Left colon (tissue), 2 donors: ENCODE measurements at regions not wholly inside any gene's neighbourhood (a gene's known extent, or its start where the extent isn't known, plus 50 kb on each side); places are given as distances from the start of the nearest gene placed in this dataset.
"Not testable (repeated sequence)": the region's sequence is repeated elsewhere in the genome, so short reads cannot be mapped to it uniquely, and the experiment has no call there.

Experiments used
- ATAC-seq: fragments of 200-7000 bp; cut with Tn5 transposase; one replicate; pipeline ENCODE4 v1.9.1; 2020; ENCODE audit warnings: mild to moderate bottlenecking, moderate library complexity
- DNase-seq, 2 donors: peaks; one replicate each; pipeline ENCODE4 v3.0.0-alpha.2; 2020
- intact Hi-C, 2 donors: fragments of 100-400 bp; cut with DNase I in 1 of 2; cut with micrococcal nuclease in 1 of 2; formaldehyde crosslinking; loops; one replicate each; pipeline versions ENCODE4 v1.11.2 to v1.14.0; 2022; cut with DNase I, micrococcal nuclease
- donor health status: DM: no; HTN: no; CAD: no.
- donor health status: DM: yes; HTN: yes; CAD: no.

DNA sequence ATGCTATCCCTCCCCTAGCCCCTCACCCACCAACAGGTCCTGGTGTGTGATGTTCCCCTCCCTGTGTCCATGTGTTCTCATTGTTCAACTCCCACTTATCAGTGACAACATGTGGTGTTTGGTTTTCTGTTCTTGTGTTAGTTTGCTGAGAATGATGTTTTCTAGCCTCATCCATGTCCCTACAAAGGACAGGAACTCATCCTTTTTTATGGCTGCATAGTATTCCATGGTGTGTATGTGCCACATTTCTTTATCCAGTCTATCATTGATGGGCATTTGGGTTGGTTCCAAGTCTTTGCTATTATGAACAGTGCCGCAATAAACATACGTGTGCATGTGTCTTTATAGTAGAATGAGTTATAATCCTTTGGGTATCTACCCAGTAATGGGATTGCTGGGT, 120.4 kb upstream of the PODXL start:
- ATAC-seq, DNase-seq, intact Hi-C loops: not testable (repeated sequence)

DNA sequence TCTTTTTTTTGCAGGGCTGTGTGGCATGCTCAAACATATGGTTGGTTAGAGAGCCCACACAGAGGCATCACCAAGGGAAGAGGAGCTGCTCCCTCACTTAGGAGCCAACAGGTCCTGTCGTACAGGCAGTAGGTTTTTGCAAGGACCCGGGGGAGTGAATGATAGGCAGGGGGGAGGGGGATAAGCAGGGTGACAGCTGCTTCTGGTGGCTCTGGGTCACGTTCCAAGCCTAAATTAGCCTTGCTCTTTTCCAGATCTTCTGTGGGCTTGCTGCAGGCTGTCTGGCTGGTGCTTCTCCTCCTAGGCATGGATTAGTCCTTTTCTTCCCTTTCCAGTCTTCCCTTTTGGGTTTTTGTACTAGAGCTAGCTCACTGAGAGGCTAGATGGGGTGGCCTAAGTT, 117.7 kb upstream of the PODXL start:
- intact Hi-C loops, result no loop called here
- no peak for DNase-seq
- ATAC-seq, result no peak

- intact Hi-C loops, result no loop called here
- DNase-seq (no peak), ATAC-seq (no peak)
Measured at GRCh38 chr7:131673576-131673975, 117.1 kb upstream of the PODXL start.

DNA sequence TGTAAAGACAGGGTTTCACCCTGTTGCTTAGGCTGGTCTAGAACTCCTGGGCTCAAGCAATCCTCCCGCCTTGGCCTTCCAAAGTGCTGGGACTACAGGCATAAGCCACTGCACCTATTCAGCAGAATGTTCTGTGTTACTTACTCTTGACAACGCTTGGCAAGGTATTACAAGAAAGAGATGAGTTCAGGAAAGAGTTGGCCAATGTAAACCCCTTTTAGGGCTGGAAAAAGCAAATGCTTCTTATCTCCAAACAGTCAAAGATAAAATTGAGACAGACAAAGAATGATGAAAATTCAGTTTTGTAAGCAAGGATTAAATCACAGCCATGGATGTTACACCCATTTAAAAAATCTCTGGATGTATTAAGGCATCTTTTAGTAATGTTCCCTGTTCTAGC, 114.0 kb upstream of the PODXL start:
- intact Hi-C loops, result no loop called here
- ATAC-seq (no peak), DNase-seq (no peak)

DNA sequence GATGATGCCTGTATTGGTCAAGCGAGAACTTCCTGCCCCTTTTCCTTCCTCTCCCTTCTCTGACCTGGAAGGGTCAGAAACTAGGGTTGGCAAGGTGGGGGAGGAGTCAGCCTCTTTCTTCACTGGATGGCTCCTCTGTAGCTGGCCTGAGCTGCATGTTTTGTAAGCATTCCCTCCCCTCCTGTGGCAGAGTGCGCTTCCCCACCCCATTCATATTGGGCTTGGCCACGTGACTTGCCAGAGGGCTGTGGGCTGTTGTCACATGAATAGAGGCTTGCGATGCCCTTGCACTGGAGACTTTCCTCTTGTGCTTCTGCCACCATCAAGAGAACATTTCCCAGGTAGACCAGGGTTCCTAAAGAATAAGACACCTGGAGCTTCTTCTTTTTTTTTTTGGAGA, 111.3 kb upstream of the PODXL start:
- DNase-seq, result no peak
- no peak for ATAC-seq
- intact Hi-C loops, result no loop called here

DNA sequence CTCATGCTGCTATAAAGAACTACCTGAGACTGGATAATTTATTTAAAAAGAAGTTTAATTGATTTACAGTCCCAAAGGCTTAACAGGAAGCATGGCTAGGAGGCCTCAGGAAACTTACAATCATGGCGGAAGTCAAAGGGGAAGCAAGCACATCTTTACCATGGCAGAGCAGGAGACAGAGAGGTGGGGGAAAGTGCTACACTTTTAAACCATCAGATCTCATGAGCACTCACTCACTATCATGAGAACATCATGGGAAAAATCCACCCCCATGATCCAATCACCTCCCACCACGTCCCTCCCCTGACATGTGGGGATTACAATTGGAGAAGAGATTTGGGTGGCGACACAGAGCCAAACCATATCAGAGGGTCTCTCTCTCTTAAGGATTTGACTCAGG, 108.6 kb upstream of the PODXL start:
- no peak for ATAC-seq
- no peak for DNase-seq
- intact Hi-C loops, result no loop called here

DNA sequence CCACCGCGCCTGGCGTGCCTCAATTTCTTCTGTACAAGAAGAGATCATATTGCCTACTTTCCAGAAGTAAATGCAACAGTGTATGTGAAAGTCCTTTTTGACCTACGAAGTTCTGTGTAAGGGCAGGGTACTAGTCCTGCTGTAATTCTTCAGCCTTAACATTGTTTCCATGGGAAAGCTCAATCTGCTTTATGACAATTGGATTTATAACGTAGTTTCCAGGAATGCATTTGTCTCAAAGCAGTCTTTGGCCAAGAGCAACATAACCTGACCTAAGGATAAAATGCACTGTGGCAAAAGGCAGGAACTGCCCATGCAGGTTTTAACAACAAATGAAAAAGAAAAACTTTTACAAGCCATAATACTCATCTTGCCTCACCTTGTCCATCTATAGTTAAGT, 108.1 kb upstream of the PODXL start:
- ATAC-seq (no peak), DNase-seq (no peak)
- intact Hi-C loops, result no loop called here

DNA sequence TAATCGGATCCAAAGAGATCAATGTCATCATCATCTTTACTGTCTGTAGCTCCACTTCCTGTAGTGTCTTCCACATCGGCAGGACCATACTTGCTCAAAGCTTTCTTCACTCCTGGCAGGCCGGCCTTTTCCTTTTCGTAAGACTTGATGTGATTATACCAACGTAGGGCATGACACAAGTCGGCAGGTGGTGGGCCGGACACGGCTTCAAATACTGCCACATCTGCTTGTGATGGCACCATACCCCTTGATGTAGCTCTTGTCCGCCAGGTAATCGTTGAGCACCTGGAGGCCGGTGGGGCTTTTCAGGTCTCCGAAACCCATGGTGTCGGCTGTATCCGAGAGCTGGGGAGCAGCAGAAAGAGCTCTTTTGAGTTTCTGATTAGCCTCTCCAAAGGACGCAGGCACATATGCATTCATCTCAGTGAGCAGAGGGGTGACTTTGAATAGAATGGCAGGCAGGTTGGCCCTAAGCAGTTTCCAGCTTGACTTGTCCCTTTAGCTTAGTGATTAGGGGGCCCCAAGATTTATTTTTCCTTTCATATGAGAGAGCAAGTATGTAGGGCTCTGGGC, 106.0 kb upstream of the PODXL start:
- intact Hi-C loops, ATAC-seq: not testable (repeated sequence)

GRCh38 chr7:131657881-131658280, 101.5 kb upstream of the PODXL start:
- ATAC-seq, result no peak
- intact Hi-C loops, result loop anchor here in 1 of 2 donors (10.0 kb wide), 1 partner anchor 153 kb away; no protein-coding TSS in a partner anchor
- no peak for DNase-seq

More for the DNA sequence above, 106.0 kb upstream of the PODXL start:
- DNase-seq, result not testable (repeated sequence)

- no peak for ATAC-seq
- intact Hi-C loops, result loop anchor here in 1 of 2 donors (10.0 kb wide), 1 partner anchor 152 kb away; no protein-coding TSS in a partner anchor
Measured at GRCh38 chr7:131656980-131657723, 100.7 kb upstream of the PODXL start.

GRCh38 chr7:131655866-131656265, 99.4 kb upstream of the PODXL start:
- ATAC-seq (no peak), DNase-seq (no peak)
- intact Hi-C loops, result loop anchor here (2.0 to 10.0 kb wide), 2 partner anchors 149 to 151 kb away; no protein-coding TSS in a partner anchor

More at GRCh38 chr7:131656980-131657723, 100.7 kb upstream of the PODXL start:
- DNase-seq, result no peak

DNA sequence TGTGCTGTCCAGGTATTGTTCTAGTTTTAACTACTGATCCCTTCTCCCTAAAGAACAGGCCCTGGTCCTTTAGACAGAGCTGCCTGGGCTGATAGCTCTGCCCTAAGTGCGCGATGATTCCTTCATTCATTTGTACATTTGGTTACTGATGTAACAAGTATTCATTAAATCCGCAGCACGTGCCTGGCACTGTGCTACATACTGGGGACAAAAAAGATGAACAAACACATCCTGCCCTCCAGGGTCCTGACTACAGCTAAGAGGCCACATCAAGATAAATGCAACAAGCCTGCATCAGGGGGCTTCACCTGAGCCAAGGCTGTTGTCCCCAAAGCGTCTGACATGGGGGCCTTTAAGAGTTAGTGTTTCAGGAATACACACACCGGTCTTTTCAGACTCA, 99.0 kb upstream of the PODXL start:
- intact Hi-C loops, result loop anchor here (2.0 to 10.0 kb wide), 2 partner anchors 149 to 151 kb away; no protein-coding TSS in a partner anchor
- no peak for ATAC-seq
- DNase-seq, result no peak

DNA sequence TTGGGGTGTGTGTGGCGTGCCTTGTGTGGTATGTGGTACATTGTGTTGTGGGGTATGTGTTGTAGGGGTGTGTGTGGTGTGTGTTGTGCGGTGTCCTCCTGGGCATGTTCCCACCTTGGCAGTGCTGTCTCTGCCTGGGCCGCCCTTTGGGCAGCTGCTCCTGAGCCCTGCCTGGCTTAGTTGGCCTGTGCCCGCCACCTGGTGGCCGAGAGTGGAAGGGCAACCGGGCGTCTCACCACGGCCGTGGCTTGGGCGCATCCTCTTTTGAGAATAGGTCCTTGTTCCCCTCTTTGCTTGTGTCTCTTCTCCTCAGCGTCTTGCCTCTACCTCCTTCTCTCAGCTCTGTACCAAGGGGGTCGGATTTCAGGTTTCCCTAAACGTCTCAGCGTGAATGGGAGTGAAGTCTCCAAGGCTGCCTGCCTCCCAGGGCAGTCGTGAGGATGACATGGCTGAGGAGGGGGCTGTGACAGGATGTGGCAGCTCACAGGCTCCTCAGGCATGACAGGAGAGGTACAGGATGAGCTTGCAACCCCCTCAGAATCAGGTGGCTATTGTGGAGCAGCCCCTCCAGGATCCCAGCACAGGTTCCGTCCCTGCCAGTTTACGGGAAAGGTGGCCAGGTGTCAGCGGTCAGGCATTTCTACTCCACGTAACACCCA, 98.4 kb upstream of the PODXL start:
- ATAC-seq, result peak; percentile 94
- DNase-seq, result peak; percentile 60 to 88
- intact Hi-C loops, result loop anchor here (2.0 to 10.0 kb wide), 3 partner anchors 97 to 150 kb away; partner anchors contain the start of gene PODXL (in 1 of the 2)

- DNase-seq (no peak), ATAC-seq (no peak)
- intact Hi-C loops, result loop anchor here (2.0 to 10.0 kb wide), 3 partner anchors 97 to 149 kb away; partner anchors contain the start of gene PODXL (in 1 of the 2)
Measured at GRCh38 chr7:131654249-131654558, 97.8 kb upstream of the PODXL start.

GRCh38 chr7:131653418-131654248, 97.2 kb upstream of the PODXL start:
- intact Hi-C loops, result loop anchor here (2.0 to 10.0 kb wide), 3 partner anchors 96 to 149 kb away; partner anchors contain the start of gene PODXL (in 1 of the 2)
- no peak for ATAC-seq
- no peak for DNase-seq

DNA sequence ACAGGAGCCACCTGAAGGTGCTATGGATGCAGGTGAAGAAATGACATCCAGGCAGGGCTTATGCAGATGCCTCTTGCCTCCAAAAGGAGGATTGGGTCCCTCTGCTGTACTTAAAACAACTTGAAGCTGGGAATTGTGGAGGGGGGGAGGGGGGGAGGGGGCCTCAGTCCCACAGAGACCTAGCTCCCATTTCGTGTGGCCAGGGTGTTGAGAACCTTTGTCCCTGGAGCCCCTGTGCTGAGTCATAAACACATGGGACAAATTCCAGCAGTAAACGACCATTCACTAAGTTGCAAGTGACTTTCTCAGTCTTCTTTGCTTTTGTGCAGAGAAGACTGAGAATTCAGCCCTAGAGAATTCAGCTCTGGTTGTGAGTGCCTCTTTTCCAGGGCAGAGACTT, 96.5 kb upstream of the PODXL start:
- ATAC-seq, result no peak
- DNase-seq, result no peak
- intact Hi-C loops, result loop anchor here (5.0 to 10.0 kb wide), 2 partner anchors 96 to 148 kb away; partner anchors contain the start of gene PODXL (in 1 of the 2)

DNA sequence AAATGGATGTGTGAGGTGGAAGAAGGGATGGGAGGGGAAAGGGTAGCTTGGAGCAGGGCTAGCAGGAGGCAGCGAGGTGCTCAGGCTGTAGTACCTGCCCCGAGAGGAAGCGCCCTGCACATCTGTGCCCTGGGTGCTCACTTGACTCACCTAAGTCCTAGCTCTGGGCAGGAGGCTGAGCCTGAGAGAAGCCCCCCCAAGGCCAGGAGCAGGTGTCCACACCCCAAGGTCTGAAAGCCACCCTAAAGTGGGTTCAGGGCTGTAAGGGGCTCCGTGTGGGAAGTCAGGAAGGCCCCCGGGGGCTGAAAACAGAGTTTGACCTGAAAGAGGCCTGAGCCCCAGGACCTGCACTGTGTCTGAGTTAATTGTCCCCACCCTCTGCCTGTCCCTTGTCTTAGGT, 95.8 kb upstream of the PODXL start:
- ATAC-seq (no peak), DNase-seq (no peak)
- intact Hi-C loops, result loop anchor here (5.0 to 10.0 kb wide), 2 partner anchors 95 to 147 kb away; partner anchors contain the start of gene PODXL (in 1 of the 2)

GRCh38 chr7:131649879-131650278, 93.5 kb upstream of the PODXL start:
- ATAC-seq (no peak), DNase-seq (no peak)
- intact Hi-C loops, result loop anchor here (5.0 to 10.0 kb wide), 2 partner anchors 93 to 145 kb away; partner anchors contain the start of gene PODXL (in 1 of the 2)
